Ectodermal cell (in vitro differentiated cells): ENCODE measurements at regions not wholly inside any gene's neighbourhood (a gene's known extent, or its start where the extent isn't known, plus 50 kb on each side); places are given as distances from the start of the nearest gene placed in this dataset.

Experiments used
- H3K27ac ChIP-seq: 2 replicates; pipeline ENCODE4 v1.7.0; 2013; ENCODE audit warnings: mild to moderate bottlenecking, low read depth, low read length; ENCODE audit not compliant: insufficient read depth, poor library complexity, severe bottlenecking
- H3K27me3 ChIP-seq: 2 replicates; pipeline ENCODE4 v1.7.0; 2013; ENCODE audit warnings: mild to moderate bottlenecking, low read length; ENCODE audit not compliant: insufficient read depth, control insufficient read depth, poor library complexity, severe bottlenecking
- H3K36me3 ChIP-seq: one replicate; pipeline ENCODE4 v1.7.0; 2013; ENCODE audit warnings: low read length; ENCODE audit not compliant: control insufficient read depth, insufficient read depth
- H3K4me1 ChIP-seq: one replicate; pipeline ENCODE4 v1.7.0; 2013; ENCODE audit warnings: low read length; ENCODE audit not compliant: control insufficient read depth, insufficient read depth
- H3K4me3 ChIP-seq: 2 replicates; pipeline ENCODE4 v1.7.0; 2013; ENCODE audit warnings: low read depth, low read length, control low read depth; ENCODE audit not compliant: insufficient read depth
- H3K9me3 ChIP-seq: 2 replicates; pipeline ENCODE4 v1.7.0; 2013; ENCODE audit warnings: mild to moderate bottlenecking, low read length, moderate library complexity; ENCODE audit not compliant: control insufficient read depth
- WGBS, 2 experiments: methylation state at CpG; one replicate each; pipeline ENCODE4 v1.1.7; 2013; ENCODE audit warnings: missing lambda C conversion rate in 2 of 2; 5-methylcytosine and 5-hydroxymethylcytosine counted together

- no peaks in the 10 kb centered on the region for H3K27me3 ChIP-seq
- WGBS, 2 experiments = 92 to 93% methylated on average over 15 of the region's 15 CpGs
- H3K9me3 ChIP-seq = no peaks in the 10 kb centered on the region
- H3K4me1 ChIP-seq = no peaks in the 10 kb centered on the region
- H3K4me3 ChIP-seq = no peak overlapping the region
- no peaks in the 10 kb centered on the region for H3K36me3 ChIP-seq
- no peak overlapping the region for H3K27ac ChIP-seq
Measured at GRCh38 chr2:172215172-172215935, 112.7 kb upstream of the DLX2 start.

DNA sequence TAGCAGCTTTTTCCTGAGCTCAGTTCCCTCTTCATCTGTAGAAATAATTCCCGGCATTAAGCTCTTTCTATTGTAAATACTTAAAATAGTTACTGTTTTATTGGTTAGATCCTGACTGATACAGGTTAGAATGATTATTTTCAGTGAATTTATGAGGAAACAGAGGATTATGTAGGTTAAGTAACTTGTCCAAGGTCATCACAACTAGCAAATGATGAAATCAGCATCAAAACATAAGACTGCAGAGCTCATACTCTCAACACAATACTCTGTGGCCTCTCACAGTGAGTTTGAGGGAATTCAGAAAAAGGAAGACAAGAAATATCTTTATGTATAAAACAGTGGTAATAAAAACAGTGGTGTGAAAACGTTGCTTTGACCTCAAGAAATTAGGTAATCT is 113.2 kb upstream of the DLX2 start:
- Histone ChIP-seq H3K27ac (no peak overlapping the region), H3K9me3 (no peaks in the 10 kb centered on the region), H3K4me1 (no peaks in the 10 kb centered on the region), H3K4me3 (no peak overlapping the region), H3K27me3 (no peaks in the 10 kb centered on the region), H3K36me3 (no peaks in the 10 kb centered on the region)
- WGBS, 2 experiments = 67 to 77% methylated on average over 1 of the region's 2 CpGs

DNA sequence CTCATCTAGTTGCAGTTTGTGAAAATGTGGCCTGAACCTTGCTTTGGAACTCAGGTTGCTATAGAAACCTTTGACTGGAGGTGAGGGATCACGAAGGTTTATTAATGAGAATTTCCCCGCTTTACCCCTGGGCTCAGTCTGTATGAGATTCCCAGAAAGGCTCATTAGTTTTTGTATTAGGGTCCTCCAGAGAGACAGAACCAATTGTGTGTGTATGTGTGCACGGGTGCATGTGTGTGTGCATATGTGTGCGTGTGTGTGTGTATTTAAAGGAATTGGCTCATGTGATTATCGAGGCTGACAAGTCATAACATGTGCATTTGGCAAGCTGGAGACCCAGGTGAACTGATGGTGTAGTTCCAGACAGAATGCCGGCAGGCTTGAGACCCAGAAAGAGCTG is 113.8 kb upstream of the DLX2 start:
- WGBS, 2 experiments = 92 to 95% methylated on average over 6 of the region's 6 CpGs

GRCh38 chr2:172219201-172219600 is 116.5 kb upstream of the DLX2 start:
- Histone ChIP-seq H3K27ac (no peak overlapping the region), H3K36me3 (no peaks in the 10 kb centered on the region), H3K27me3 (no peaks in the 10 kb centered on the region), H3K9me3 (no peaks in the 10 kb centered on the region), H3K4me3 (no peak overlapping the region), H3K4me1 (no peaks in the 10 kb centered on the region)
- 80% methylated on average over 2 of the region's 2 CpGs; no CpG with 5 or more reads in 1 of the 2 experiments for WGBS, 2 experiments

More for the DNA sequence above, 113.8 kb upstream of the DLX2 start:
- H3K27ac ChIP-seq = no peak overlapping the region
- no peaks in the 10 kb centered on the region for H3K4me1 ChIP-seq
- H3K36me3 ChIP-seq = no peaks in the 10 kb centered on the region
- H3K4me3 ChIP-seq = no peak overlapping the region
- no peaks in the 10 kb centered on the region for H3K27me3 ChIP-seq
- no peaks in the 10 kb centered on the region for H3K9me3 ChIP-seq

DNA sequence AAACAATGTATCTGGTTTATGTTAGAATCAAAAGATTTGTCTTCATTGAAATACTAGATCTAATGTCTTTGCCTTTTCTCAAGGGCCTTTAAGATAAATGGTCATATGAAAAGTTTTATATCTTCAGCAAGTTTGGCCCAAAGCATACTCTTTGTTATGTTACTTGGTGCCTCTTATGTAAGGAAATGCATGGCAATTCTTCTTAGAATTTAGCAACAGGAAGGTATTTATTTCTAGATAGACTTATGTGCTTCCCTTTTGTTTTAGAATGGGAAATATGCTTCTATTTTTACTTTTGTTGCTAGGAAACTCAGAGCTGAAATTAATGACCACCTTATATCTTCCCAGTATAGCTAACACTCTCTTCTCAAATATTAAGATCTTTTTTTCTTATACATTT is 117.4 kb upstream of the DLX2 start:
- Histone ChIP-seq H3K36me3 (no peaks in the 10 kb centered on the region), H3K4me3 (no peak overlapping the region), H3K27ac (no peak overlapping the region), H3K4me1 (no peaks in the 10 kb centered on the region), H3K27me3 (no peaks in the 10 kb centered on the region), H3K9me3 (no peaks in the 10 kb centered on the region)

- 88 to 91% methylated on average over 5 of the region's 5 CpGs for WGBS, 2 experiments
- Histone ChIP-seq H3K4me1 (no peaks in the 10 kb centered on the region), H3K27me3 (no peaks in the 10 kb centered on the region), H3K4me3 (no peak overlapping the region), H3K9me3 (no peaks in the 10 kb centered on the region), H3K27ac (no peak overlapping the region), H3K36me3 (no peaks in the 10 kb centered on the region)
Measured at GRCh38 chr2:172223601-172224054, 120.9 kb upstream of the DLX2 start.

DNA sequence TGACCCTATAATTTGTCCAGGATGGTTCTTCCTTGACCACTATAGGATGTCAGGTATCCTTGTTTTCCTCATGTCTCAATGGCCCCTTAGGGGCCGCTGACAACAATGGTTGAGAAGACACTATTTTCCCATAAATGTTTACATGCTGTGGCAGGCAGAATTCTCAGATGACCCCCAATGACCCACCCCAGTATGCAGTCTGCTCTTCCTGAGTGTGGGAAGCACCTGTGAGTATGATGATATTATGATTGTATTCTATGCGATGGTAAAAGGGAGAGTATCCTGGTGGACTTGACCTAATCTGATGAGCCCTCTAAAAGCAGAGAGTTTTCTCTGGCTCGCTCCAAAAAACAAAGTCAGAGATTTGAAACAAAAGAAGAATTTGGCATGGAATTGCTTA is 123.1 kb upstream of the DLX2 start:
- no peak overlapping the region for H3K4me3 ChIP-seq
- 91 to 97% methylated on average over 3 of the region's 3 CpGs for WGBS, 2 experiments
- H3K36me3 ChIP-seq = no peaks in the 10 kb centered on the region
- peaks cover 2% of the 10 kb centered on the region for H3K4me1 ChIP-seq
- H3K9me3 ChIP-seq = no peaks in the 10 kb centered on the region
- H3K27me3 ChIP-seq = no peaks in the 10 kb centered on the region
- no peak overlapping the region for H3K27ac ChIP-seq

DNA sequence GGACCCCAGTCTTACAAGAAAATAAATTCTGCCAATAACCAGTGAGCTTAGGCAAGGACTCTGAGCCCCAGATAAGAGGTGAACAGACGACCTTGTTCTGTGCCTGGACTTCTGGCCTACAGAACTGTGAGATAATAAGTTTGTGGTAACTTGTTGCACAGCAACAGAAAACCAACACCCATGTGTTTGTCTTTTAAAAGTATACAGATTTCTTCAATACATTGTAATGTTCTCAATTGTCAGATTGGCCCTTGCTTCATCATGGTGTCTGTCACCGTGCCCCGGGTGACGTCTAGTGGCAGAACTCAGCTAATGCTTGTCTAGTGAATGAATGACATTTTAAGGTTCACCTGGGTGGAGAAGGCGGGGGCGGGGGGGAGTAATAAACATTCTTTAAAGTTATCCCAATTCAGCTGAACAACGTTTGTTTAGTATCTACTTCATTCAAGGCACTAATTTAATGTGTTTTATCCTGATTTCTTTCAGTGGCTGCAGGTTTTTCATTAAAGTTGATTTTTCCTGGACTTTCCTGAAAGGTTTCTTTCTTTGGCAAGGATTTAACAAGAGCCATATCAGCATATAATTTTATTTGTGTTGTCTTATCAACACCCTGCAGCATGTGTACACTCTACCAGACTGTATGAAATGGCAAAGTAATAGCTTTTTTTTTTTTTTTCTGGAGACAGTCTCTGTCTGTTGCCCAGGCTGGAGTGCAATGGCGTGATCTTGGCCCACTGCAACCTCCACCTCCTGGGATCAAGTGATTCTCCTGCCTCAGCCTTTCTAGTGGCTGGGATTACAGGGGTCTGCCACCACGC is 123.8 kb upstream of the DLX2 start:
- Histone ChIP-seq H3K4me1 (peaks cover 8% of the 10 kb centered on the region), H3K9me3 (no peaks in the 10 kb centered on the region), H3K27me3 (no peaks in the 10 kb centered on the region), H3K27ac (no peak overlapping the region), H3K36me3 (no peaks in the 10 kb centered on the region), H3K4me3 (no peak overlapping the region)
- WGBS, 2 experiments = 84 to 86% methylated on average over 8 to 9 of the region's 9 CpGs

DNA sequence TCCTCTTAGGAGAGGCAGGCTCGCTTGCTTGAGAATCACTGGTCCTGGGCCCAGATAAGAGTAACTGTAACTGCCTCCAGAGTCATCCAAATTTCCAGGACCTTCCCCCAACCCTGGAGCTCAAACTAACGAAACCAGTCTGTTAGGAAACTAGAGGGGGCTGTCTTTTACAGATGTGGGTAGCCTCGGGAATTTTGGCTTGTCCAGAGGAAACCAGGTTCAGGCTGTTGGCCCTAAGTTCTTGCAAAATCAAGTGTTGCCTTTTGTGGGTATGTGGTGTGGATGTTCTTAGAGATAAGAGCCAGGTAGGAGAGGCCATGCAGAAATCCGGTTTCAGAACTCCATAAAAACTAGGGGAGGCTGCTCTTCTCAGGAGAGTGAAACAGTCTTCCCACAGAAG is 125.0 kb upstream of the DLX2 start:
- Histone ChIP-seq H3K9me3 (no peaks in the 10 kb centered on the region), H3K4me1 (peaks cover 9% of the 10 kb centered on the region), H3K36me3 (no peaks in the 10 kb centered on the region), H3K27ac (no peak overlapping the region), H3K4me3 (no peak overlapping the region), H3K27me3 (no peaks in the 10 kb centered on the region)
- 93% methylated on average over 4 of the region's 4 CpGs for WGBS, 2 experiments

DNA sequence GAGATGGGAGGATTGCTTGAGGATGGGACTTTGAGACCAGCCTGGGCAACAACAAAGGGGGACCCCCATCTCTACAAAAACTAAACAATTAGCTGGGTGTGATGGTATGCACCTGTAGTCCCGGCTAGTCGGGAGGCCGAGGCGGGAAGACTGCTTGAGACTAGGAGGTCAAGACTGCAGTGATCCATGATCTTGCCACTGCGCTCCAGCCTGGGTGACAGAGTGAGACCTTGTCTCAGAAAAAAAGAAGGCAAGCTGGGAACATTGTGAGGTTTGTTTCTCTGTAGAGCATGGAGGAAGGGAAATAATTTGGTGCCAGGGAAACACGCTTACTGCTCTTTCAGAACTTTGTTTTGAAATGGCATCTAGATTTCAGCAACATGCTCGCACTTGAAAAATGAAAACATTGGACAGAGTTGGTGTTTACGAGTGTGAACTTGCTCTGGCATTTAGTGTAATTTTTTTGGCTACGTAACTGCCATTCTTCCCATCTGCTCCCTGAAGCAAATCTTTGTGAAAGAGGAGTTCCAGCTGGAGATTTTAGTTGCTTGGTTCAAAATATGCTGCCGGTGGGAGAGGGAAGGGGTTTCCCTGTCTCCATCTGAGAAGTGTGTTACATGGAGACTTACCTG is 125.6 kb upstream of the DLX2 start:
- Histone ChIP-seq H3K9me3 (no peaks in the 10 kb centered on the region), H3K27me3 (no peaks in the 10 kb centered on the region), H3K27ac (no peak overlapping the region), H3K4me1 (peaks cover 9% of the 10 kb centered on the region), H3K36me3 (no peaks in the 10 kb centered on the region), H3K4me3 (no peak overlapping the region)
- 94 to 95% methylated on average over 10 of the region's 10 CpGs for WGBS, 2 experiments
